Stimulated activated CD4-positive, alpha-beta T cell treated with anti-CD3 and anti-CD28 coated beads, Interleukin-4, amount 100 ng/mL, for 4 hours (primary cell): ENCODE measurements at regions not wholly inside any gene's neighbourhood (a gene's known extent, or its start where the extent isn't known, plus 50 kb on each side); places are given as distances from the start of the nearest gene placed in this dataset.

ENCODE experiments used
- DNase-seq, 2 experiments: peaks; one replicate each; pipeline ENCODE4 v3.0.0-alpha.2; 2020

DNA sequence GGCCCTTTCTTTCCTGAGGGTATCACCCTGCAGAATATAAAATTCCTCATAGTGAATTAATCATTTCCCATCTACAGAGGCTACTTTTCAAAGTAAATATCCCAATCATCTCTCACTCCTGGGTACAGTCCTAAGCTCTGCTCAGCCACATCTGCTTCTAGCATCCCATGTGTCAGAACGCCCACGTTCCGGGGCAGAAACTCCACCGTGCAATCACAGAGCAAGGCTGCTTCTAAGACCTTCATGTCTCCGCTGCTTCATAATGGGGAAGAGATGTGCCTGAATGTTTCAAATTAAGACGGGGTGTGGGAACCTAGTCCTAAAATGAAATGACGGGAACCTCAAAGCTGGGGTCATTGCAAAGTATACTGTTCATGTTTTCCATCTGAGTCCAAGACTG, 208.8 kb upstream of the GMDS start:
- no peak for DNase-seq

- no peak for DNase-seq
Observed at GRCh38 chr6:2450546-2450945, 205.1 kb upstream of the GMDS start.

GRCh38 chr6:2449572-2449940, 204.2 kb upstream of the GMDS start:
- no peak for DNase-seq

- no peak for DNase-seq
Observed at GRCh38 chr6:2448826-2449571, 203.6 kb upstream of the GMDS start.

GRCh38 chr6:2447931-2448330, 202.5 kb upstream of the GMDS start:
- no peak for DNase-seq

- DNase-seq: no peak
Observed at GRCh38 chr6:2447318-2447920, 202.0 kb upstream of the GMDS start.

DNA sequence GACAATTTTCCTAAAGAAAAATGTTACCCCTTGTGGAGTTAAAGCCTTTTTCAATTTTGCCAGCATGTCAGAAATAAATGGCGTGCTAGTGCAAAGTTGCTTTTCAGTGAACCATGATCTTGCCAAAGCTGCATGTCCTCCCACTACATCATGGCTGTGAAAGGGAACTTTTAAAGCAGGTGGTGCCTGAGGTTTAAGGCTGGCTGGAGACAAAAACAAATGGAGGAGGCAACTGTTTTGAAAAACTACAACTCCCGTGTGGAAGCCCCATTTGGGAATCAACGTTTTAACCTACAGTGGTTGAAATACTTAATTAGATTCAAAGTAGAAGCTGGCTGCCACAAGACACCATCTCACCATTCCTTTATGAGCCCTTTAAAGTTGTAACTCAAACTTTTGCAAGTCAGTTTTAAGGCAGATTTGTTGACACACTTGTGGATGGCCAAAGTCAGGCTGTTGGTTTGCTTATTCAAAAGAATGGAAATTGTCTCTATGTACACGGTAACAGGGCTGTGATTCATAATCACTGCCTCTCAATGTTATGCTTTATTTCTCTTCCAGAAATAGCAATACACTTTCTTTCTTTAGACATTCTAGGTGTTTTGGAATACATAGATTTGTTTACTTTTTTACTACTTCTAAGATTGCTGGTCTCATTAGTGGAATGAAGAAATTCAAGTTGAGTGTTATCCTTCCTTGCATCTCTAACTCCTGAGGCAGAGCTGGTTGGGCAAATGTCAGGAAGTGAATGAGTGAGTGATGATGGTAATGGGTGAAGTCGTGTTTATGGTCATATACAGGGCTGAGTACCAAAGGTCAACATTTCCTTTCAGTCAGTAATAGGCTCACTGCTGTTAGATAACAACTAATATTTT, 196.4 kb upstream of the GMDS start:
- DNase-seq: no peak

- no peak for DNase-seq
Observed at GRCh38 chr6:2440516-2440915, 195.1 kb upstream of the GMDS start.

- no peak for DNase-seq
Observed at GRCh38 chr6:2439632-2440031, 194.2 kb upstream of the GMDS start.

DNA sequence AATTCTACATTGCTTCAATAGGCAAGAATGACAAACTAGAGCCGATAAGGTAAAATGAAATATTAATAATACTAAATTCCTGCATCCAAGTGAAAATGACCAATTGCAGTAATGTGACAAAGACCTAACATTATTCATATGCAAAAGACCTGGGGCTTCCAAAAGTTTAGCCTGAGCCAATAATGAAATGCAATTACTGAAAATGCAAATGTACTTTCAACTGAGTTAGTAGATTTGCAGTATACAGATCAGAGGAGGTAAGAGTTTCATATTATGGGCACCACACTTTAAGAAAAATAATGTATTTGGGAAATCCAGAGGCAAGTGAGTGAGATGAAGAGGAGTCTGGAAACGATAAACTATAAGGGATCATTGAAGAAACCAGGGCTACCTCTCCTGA, 193.7 kb upstream of the GMDS start:
- no peak for DNase-seq

DNA sequence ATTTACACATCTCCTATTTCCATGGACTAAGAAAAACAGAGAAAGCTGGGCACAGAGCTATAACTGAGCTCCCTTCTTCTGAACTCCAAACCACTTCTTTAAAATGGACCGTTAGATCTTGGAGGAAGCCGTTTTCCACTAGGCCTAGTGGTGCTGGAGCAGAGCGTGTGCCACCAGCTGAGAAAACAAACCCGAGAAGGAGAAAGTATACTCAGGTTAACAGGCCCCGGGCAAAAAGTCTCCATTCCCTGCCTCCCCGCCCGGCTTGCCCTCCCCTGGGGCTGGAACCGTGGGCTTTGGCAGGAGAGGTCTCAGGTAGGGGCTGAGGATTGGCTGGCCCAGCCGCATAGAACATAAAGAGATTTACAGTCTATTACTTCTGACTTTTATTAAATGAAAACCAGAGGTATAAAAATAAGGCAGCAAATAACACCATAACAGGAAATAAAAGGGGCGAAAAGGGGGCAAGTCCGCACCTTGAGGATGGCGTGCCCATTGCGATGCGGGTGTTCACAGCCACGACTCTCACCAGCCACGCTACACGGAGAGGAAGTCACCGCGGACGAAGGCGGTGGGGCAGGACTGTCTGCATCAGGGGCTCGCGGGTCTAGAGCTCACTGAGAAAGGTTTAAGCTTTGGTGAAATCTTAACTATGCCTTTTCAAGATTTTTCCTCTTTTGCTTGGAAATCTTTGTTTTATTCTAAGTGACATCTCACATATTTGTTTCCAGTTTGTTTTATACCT, 191.2 kb upstream of the GMDS start:
- no peak for DNase-seq

DNA sequence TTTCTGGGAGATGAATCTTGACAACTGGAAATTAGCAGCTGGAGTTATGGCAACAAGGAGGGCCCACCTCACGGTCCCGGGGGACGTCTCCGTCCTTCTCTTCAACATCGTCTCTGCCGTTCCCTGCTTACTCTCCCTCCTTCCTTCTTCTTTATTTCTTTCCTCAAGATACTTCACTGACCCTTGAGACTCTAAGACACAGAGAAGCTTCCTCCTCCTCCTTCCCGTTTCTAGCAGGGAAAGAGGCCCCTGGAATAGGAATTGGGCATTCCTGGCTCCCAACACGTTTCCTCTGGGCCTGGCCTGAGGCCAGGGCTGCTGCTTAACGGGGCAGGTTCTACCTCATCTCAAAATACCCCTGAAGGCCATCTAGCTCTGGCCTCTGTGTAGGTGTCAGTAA, 189.9 kb upstream of the GMDS start:
- no peak for DNase-seq

DNA sequence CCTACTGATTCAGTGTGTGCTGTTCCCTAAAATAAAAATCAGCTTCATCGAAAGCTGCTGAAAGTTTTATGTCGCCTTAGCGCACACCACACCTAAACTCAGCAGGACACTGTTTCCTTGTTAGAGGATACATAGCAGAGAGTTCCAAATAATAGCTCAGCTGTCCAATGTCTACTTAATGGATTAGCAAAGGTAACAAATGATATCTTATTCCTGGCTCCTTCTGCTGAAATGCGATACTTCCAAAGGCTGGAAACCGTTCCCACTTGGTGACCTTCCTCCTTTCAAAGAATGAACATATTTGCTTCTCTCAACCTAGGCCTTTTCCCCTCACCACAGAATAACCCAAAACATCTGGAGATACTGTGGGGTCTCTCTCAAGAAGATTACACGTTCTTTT, 189.5 kb upstream of the GMDS start:
- DNase-seq: no peak

DNA sequence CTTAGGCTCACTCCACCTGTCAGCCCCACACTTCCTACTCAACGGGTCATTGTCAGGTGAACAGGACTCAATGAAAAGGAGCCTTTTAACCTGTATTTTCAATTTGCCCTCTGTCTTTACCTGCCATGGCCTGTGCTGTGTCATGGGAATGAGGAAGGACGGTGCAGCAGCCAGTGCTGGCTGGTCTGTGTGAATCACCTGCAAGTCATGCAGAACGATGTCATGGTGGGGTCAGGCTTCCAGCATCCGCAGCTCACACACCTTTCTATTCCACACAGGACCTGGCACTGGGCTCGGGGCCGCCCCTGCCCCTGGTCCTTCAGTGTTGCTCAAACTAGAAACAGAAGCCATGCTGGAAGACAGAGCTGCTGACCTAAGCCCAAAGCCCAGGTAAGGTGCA, 188.7 kb upstream of the GMDS start:
- no peak for DNase-seq

DNA sequence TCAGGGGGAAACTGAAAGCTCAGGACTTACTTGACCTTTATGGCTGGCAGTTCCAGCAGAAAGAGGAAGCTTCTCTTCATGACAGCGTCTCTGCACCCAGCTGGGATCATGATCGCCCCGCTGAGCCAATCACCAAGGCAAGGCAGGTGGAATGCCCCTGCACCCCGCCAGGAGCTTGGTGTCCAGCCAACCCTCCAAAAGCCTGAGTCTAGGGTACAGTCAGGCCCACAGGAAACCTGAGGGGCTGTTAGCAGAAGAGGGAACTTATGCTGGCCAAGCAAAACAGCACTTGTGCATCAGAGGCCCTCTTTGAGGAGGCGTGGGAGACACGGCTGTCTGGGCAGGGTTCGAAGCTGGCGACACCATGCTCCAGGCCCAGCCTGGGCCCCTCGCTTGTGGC, 188.3 kb upstream of the GMDS start:
- DNase-seq: no peak

GRCh38 chr6:2433266-2433665, 187.9 kb upstream of the GMDS start:
- DNase-seq: no peak

- DNase-seq: no peak
Observed at GRCh38 chr6:2432292-2432691, 186.9 kb upstream of the GMDS start.

GRCh38 chr6:2430612-2431011, 185.2 kb upstream of the GMDS start:
- DNase-seq: no peak

DNA sequence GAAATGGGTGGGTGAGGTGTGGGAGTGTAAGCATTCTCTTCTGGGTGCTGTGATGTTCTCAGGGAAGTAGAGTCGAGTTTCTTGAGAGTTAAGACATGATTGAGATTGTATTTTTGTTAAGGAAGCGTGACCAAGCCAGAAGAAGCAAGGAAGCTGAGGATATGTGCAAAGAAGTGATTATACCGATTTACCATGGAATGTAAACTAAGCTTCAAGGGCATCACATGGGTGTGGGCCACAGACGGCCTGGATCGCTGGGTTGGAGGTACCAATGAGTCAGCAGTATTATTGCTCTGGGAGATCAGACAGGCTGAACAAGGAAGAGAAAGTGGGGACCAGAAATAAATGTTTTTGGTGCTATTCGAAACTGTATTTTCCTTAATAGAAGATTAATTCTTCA, 184.1 kb upstream of the GMDS start:
- DNase-seq: no peak

DNA sequence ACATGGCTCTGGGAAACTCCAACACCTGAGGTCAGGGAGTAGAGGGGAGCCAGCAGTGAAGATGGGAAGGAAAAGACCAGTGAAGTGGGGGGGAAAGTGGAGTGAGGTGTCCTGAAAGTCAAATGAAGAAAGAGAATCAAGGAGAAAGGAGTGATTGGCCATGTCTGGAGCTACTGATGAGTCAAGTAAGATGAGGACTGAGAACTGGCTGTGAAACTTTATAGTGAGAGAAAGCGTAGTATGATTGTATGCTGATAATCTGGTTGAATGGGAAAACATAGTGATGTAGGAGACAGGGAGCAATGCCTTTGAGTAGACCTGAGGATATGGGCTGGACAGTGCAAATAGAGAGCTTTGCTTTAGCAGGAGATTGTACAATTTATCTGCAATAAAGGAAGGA, 183.6 kb upstream of the GMDS start:
- no peak for DNase-seq

DNA sequence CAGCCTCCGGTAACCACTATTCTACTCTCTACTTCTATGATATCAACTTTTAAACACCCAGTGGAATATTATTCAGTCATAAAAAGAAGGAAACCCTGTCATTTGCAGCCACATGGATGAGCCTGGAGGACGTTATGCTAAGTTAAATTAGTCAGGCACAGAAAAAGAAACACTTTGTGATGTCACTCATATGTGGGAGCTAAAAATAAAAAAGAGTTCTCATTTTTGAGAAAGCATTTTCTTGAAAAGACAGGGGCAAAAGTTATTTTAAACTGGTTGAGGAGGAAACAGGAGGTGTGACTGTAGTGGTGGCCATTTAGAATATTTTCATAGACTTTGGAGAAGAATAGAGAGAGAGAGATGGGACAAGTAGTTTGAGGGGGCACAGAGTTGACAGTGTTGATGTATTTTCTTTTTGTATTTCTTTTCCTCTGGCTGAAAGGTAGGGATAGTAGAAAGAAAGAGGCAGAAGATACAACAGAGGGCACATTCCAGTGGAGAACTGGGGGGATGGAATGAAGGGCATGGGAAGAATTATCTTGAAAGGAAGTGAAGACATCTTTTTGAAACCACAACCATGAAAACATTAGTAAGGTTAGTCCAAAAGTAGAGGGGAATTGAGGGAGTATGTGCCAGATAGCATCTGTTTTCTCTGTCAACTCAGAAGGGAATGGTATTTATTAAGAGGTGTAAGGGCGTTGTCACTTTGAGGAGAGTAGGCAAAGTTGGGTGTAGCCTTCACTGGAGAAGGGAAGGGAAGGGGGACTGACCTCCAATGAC, 181.3 kb upstream of the GMDS start:
- DNase-seq: no peak

GRCh38 chr6:2416128-2416712, 170.8 kb upstream of the GMDS start:
- no peak for DNase-seq
